ENCODE measurements at regions not wholly inside any gene's neighbourhood (a gene's known extent, or its start where the extent isn't known, plus 50 kb on each side); places are given as distances from the start of the nearest gene placed in this dataset.

GRCh38 chr6:94394822-94395221, 975.5 kb upstream of the EPHA7 start:
- ATAC-seq = no peak
- TF ChIP-seq ZFP3 (CRISPR knock-in tag; IDR thresholded peaks at IDR 0.05) (no peak), RARB (CRISPR knock-in tag; IDR thresholded peaks at IDR 0.05) (no peak), GLIS3 (CRISPR knock-in tag; IDR thresholded peaks at IDR 0.05) (no peak), CSDC2 (CRISPR knock-in tag; IDR thresholded peaks at IDR 0.05) (no peak), ZNF70 (CRISPR knock-in tag; IDR thresholded peaks at IDR 0.05) (no peak), ZFP30 (CRISPR knock-in tag; IDR thresholded peaks at IDR 0.05) (no peak), TOX (CRISPR knock-in tag; IDR thresholded peaks at IDR 0.05; ENCODE audit: borderline replicate concordance) (no peak), BACH2 (CRISPR knock-in tag; IDR thresholded peaks at IDR 0.05; ENCODE audit: borderline replicate concordance) (no peak), OSR1 (CRISPR knock-in tag; IDR thresholded peaks at IDR 0.05) (no peak), ESRRG (CRISPR knock-in tag; IDR thresholded peaks at IDR 0.05) (no peak)

GRCh38 chr6:94389218-94389617, 969.9 kb upstream of the EPHA7 start:
- no peak for ATAC-seq
- TF ChIP-seq POU6F1 (CRISPR knock-in tag; IDR thresholded peaks at IDR 0.05; ENCODE audit: borderline replicate concordance, low read depth) = no peak
- no peak for TF ChIP-seq ZNF565 (CRISPR knock-in tag; conservative IDR thresholded peaks at IDR 0.05; ENCODE audit: low read depth)
- TF ChIP-seq TSHZ2 (CRISPR knock-in tag; IDR thresholded peaks at IDR 0.05) = no peak
- TF ChIP-seq ISL1 (CRISPR knock-in tag; IDR thresholded peaks at IDR 0.05) = no peak

- TF ChIP-seq ZNF8 (CRISPR knock-in tag; IDR thresholded peaks at IDR 0.05) (no peak), CSRNP3 (CRISPR knock-in tag; IDR thresholded peaks at IDR 0.05) (no peak), TOX (CRISPR knock-in tag; IDR thresholded peaks at IDR 0.05; ENCODE audit: borderline replicate concordance) (no peak), ZFP30 (CRISPR knock-in tag; IDR thresholded peaks at IDR 0.05) (no peak)
- ATAC-seq = no peak
Measured at GRCh38 chr6:94377835-94378234, 958.5 kb upstream of the EPHA7 start.

GRCh38 chr6:94376876-94377275, 957.5 kb upstream of the EPHA7 start:
- no peak for TF ChIP-seq PATZ1 (CRISPR knock-in tag; IDR thresholded peaks at IDR 0.05; ENCODE audit: borderline replicate concordance)
- TF ChIP-seq GLIS3 (CRISPR knock-in tag; IDR thresholded peaks at IDR 0.05) = no peak
- no peak for TF ChIP-seq TOX (CRISPR knock-in tag; IDR thresholded peaks at IDR 0.05; ENCODE audit: borderline replicate concordance)
- no peak for ATAC-seq

- ATAC-seq = no peak
- no peak for TF ChIP-seq ARNTL (CRISPR knock-in tag; IDR thresholded peaks at IDR 0.05; ENCODE audit: borderline replicate concordance, low read depth)
- no peak for TF ChIP-seq ZNF8 (CRISPR knock-in tag; IDR thresholded peaks at IDR 0.05)
- TF ChIP-seq CSDC2 (CRISPR knock-in tag; IDR thresholded peaks at IDR 0.05) = no peak
- no peak for TF ChIP-seq ZFP3 (CRISPR knock-in tag; IDR thresholded peaks at IDR 0.05)
- TF ChIP-seq CSRNP3 (CRISPR knock-in tag; IDR thresholded peaks at IDR 0.05) = no peak
- no peak for TF ChIP-seq PPARA (CRISPR knock-in tag; IDR thresholded peaks at IDR 0.05; ENCODE audit: borderline replicate concordance)
- TF ChIP-seq CREB5 (CRISPR knock-in tag; IDR thresholded peaks at IDR 0.05; ENCODE audit: low read depth) = no peak
- TF ChIP-seq POU6F1 (CRISPR knock-in tag; IDR thresholded peaks at IDR 0.05; ENCODE audit: borderline replicate concordance, low read depth) = no peak
- no peak for TF ChIP-seq ZNF70 (CRISPR knock-in tag; IDR thresholded peaks at IDR 0.05)
- TF ChIP-seq PATZ1 (CRISPR knock-in tag; IDR thresholded peaks at IDR 0.05; ENCODE audit: borderline replicate concordance) = no peak
- no peak for TF ChIP-seq GLIS3 (CRISPR knock-in tag; IDR thresholded peaks at IDR 0.05)
Measured at GRCh38 chr6:94372229-94372628, 952.9 kb upstream of the EPHA7 start.

Measured in SK-N-SH treated with all-trans-retinoic acid at 6 μM for 48 hours (cell line).